ENCODE measurements at regions not wholly inside any gene's neighbourhood (a gene's known extent, or its start where the extent isn't known, plus 50 kb on each side); places are given as distances from the start of the nearest gene placed in this dataset.

DNA sequence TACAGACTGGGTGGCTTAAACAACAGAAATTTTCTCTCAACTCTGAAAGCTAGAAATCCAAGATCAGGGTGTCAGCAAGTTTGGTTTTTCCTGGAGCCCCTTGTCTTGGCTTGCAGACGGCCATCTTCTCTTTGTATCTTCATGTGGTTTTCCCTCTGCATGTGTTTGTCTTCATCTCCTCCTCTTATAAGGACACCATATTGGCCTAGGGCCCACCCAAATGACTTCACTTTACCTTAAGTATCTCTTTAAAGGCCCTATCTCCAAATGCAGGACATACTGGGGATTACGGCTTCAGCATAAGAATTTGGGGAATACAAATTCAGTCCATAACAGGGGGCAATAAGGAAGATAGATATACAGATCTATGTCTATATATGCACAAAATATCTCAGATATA lies 187.9 kb downstream of the MTCL1 start (continued):
- TF ChIP-seq HNRNPLL (IDR thresholded peaks at IDR 0.05; ENCODE audit: low read depth, low read length, poor library complexity, severe bottlenecking) (no peak), TARDBP (IDR thresholded peaks at IDR 0.05) (no peak), CHCHD3 (CRISPR knock-in tag; IDR thresholded peaks at IDR 0.05) (no peak), TAF7 (tag; IDR thresholded peaks at IDR 0.05) (peak; percentile 28; the same call in 1 of the 2 replicates), SREBF1 (IDR thresholded peaks at IDR 0.05; ENCODE audit: borderline replicate concordance, low read depth, low read length) (no peak), PML (IDR thresholded peaks at IDR 0.05; ENCODE audit: low read length) (no peak), ZNF699 (CRISPR knock-in tag; IDR thresholded peaks at IDR 0.05; ENCODE audit: insufficient replicate concordance) (no peak), CEBPB (tag; IDR thresholded peaks at IDR 0.05) (no peak), ZNF644 (tag; IDR thresholded peaks at IDR 0.05; ENCODE audit: low read depth) (0 out of 2 replicates have a peak, but pooled peaks have one; percentile 30), ZSCAN32 (CRISPR knock-in tag; IDR thresholded peaks at IDR 0.05) (no peak), E2F3 (CRISPR knock-in tag; IDR thresholded peaks at IDR 0.05) (no peak), ZNF175 (CRISPR knock-in tag; IDR thresholded peaks at IDR 0.05; ENCODE audit: low read depth) (peak; percentile 62; the same call in 1 of the 2 replicates), MYC (IDR thresholded peaks at IDR 0.05; ENCODE audit: low read depth, low read length) (0 out of 2 replicates have a peak, but pooled peaks have one; percentile 36), MYC (CRISPR knock-in tag; IDR thresholded peaks at IDR 0.05; ENCODE audit: borderline replicate concordance, low read depth) (no peak)
- TF ChIP-seq, protein P1, sequence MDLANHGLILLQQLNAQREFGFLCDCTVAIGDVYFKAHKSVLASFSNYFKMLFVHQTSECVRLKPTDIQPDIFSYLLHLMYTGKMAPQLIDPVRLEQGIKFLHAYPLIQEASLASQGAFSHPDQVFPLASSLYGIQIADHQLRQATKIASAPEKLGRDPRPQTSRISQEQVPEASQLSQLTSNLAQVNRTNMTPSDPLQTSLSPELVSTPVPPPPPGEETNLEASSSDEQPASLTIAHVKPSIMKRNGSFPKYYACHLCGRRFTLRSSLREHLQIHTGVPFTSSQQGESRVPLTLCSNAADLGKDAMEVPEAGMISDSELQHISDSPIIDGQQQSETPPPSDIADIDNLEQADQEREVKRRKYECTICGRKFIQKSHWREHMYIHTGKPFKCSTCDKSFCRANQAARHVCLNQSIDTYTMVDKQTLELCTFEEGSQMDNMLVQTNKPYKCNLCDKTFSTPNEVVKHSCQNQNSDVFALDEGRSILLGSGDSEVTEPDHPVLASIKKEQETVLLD (IDR thresholded peaks at IDR 0.05): no peak
- TF ChIP-seq, protein P2, sequence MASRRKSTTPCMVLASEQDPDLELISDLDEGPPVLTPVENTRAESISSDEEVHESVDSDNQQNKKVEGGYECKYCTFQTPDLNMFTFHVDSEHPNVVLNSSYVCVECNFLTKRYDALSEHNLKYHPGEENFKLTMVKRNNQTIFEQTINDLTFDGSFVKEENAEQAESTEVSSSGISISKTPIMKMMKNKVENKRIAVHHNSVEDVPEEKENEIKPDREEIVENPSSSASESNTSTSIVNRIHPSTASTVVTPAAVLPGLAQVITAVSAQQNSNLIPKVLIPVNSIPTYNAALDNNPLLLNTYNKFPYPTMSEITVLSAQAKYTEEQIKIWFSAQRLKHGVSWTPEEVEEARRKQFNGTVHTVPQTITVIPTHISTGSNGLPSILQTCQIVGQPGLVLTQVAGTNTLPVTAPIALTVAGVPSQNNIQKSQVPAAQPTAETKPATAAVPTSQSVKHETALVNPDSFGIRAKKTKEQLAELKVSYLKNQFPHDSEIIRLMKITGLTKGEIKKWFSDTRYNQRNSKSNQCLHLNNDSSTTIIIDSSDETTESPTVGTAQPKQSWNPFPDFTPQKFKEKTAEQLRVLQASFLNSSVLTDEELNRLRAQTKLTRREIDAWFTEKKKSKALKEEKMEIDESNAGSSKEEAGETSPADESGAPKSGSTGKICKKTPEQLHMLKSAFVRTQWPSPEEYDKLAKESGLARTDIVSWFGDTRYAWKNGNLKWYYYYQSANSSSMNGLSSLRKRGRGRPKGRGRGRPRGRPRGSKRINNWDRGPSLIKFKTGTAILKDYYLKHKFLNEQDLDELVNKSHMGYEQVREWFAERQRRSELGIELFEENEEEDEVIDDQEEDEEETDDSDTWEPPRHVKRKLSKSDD (conservative IDR thresholded peaks at IDR 0.05; ENCODE audit: low read length): no peak
- TF ChIP-seq, protein P3, sequence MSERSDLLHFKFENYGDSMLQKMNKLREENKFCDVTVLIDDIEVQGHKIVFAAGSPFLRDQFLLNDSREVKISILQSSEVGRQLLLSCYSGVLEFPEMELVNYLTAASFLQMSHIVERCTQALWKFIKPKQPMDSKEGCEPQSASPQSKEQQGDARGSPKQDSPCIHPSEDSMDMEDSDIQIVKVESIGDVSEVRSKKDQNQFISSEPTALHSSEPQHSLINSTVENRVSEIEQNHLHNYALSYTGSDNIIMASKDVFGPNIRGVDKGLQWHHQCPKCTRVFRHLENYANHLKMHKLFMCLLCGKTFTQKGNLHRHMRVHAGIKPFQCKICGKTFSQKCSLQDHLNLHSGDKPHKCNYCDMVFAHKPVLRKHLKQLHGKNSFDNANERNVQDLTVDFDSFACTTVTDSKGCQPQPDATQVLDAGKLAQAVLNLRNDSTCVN (CRISPR knock-in tag; IDR thresholded peaks at IDR 0.05): no peak
- TF ChIP-seq, protein P4, sequence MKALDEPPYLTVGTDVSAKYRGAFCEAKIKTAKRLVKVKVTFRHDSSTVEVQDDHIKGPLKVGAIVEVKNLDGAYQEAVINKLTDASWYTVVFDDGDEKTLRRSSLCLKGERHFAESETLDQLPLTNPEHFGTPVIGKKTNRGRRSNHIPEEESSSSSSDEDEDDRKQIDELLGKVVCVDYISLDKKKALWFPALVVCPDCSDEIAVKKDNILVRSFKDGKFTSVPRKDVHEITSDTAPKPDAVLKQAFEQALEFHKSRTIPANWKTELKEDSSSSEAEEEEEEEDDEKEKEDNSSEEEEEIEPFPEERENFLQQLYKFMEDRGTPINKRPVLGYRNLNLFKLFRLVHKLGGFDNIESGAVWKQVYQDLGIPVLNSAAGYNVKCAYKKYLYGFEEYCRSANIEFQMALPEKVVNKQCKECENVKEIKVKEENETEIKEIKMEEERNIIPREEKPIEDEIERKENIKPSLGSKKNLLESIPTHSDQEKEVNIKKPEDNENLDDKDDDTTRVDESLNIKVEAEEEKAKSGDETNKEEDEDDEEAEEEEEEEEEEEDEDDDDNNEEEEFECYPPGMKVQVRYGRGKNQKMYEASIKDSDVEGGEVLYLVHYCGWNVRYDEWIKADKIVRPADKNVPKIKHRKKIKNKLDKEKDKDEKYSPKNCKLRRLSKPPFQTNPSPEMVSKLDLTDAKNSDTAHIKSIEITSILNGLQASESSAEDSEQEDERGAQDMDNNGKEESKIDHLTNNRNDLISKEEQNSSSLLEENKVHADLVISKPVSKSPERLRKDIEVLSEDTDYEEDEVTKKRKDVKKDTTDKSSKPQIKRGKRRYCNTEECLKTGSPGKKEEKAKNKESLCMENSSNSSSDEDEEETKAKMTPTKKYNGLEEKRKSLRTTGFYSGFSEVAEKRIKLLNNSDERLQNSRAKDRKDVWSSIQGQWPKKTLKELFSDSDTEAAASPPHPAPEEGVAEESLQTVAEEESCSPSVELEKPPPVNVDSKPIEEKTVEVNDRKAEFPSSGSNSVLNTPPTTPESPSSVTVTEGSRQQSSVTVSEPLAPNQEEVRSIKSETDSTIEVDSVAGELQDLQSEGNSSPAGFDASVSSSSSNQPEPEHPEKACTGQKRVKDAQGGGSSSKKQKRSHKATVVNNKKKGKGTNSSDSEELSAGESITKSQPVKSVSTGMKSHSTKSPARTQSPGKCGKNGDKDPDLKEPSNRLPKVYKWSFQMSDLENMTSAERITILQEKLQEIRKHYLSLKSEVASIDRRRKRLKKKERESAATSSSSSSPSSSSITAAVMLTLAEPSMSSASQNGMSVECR (CRISPR knock-in tag; IDR thresholded peaks at IDR 0.05): no peak

Data from K562 (cell line).